Lung (tissue), 11 donors: ENCODE measurements at regions not wholly inside any gene's neighbourhood (a gene's known extent, or its start where the extent isn't known, plus 50 kb on each side); places are given as distances from the start of the nearest gene placed in this dataset.

Source experiments
- ATAC-seq: fragments of 200-7000 bp; cut with Tn5 transposase; one replicate; pipeline ENCODE4 v1.9.1; 2020; ENCODE audit warnings: moderate number of reproducible peaks; ENCODE audit not compliant: insufficient read depth, low FRiP score
- DNase-seq, 3 donors: peaks; one replicate each; pipeline ENCODE4 v3.0.0-alpha.2; 2013 to 2017
- H3K27ac ChIP-seq, 2 donors: one replicate each; pipeline ENCODE4 v1.5.1; 2013; ENCODE audit warnings: mild to moderate bottlenecking in 2 of 2, moderate library complexity in 2 of 2, control low read depth in 1 of 2, inconsistent platforms in 1 of 2, low read depth in 1 of 2, low read length in 1 of 2
- H3K27me3 ChIP-seq, 3 donors: one replicate each; pipeline ENCODE4 v1.5.1; 2013; ENCODE audit warnings: low read length in 2 of 3; ENCODE audit not compliant: control insufficient read depth in 3 of 3, insufficient read depth in 3 of 3
- H3K36me3 ChIP-seq, 4 donors: one replicate each; pipeline ENCODE4 v1.5.1; 2013; ENCODE audit warnings: low read length in 4 of 4, mild to moderate bottlenecking in 1 of 4, moderate library complexity in 1 of 4; ENCODE audit not compliant: control insufficient read depth in 4 of 4, insufficient read depth in 4 of 4
- H3K4me1 ChIP-seq, 5 donors: one replicate each; pipeline ENCODE4 v1.5.1; 2013; ENCODE audit warnings: low read length in 5 of 5, mild to moderate bottlenecking in 2 of 5, moderate library complexity in 1 of 5; ENCODE audit not compliant: control insufficient read depth in 5 of 5, insufficient read depth in 5 of 5
- H3K4me3 ChIP-seq: one replicate; pipeline ENCODE4 v1.5.1; 2013; ENCODE audit warnings: mild to moderate bottlenecking, control low read depth, moderate library complexity
- H3K9ac ChIP-seq, 2 donors: one replicate each; pipeline ENCODE4 v1.5.1; 2013; ENCODE audit warnings: low read length in 2 of 2, control low read depth in 1 of 2; ENCODE audit not compliant: insufficient read depth in 1 of 2
- H3K9me3 ChIP-seq, 4 donors: one replicate each; pipeline ENCODE4 v1.5.1; 2013; ENCODE audit warnings: low read length in 3 of 4, mild to moderate bottlenecking in 1 of 4, moderate library complexity in 1 of 4; ENCODE audit not compliant: control insufficient read depth in 4 of 4, insufficient read depth in 3 of 4
- CTCF ChIP-seq: IDR thresholded peaks from 2 replicates; pipeline ENCODE4 v1.5.1; 2012; ENCODE audit warnings: mild to moderate bottlenecking; ENCODE audit errors: control extremely low read depth, extremely low read depth
- WGBS, 2 donors: extraction: QIAGEN DNeasy Blood & Tissue Kit; methylation state at CpG; one replicate each; pipeline ENCODE4 v1.1.7; 2013; 5-methylcytosine and 5-hydroxymethylcytosine counted together
- donor health status: control.
- donor health status: control.
- donor health status: Bipolar disorder and iron deficiency.
- donor health status: healthy.
- donor health status: DM: yes; HTN: yes; CAD: no.

GRCh38 chr6:122170274-122170673 is 229.2 kb upstream of the HSF2 start:
- H3K4me3 ChIP-seq: no peak overlapping the region
- no peak overlapping the region for H3K27ac ChIP-seq
- no peaks in the 10 kb centered on the region for H3K27me3 ChIP-seq
- ATAC-seq (no peak), DNase-seq (peak in 1 of 3 donors; percentile 22)
- no peaks in the 10 kb centered on the region for H3K4me1 ChIP-seq
- H3K36me3 ChIP-seq: no peaks in the 10 kb centered on the region
- 70 to 82% methylated on average over 2 of the region's 2 CpGs for WGBS, 2 donors
- H3K9ac ChIP-seq: no peak overlapping the region
- H3K9me3 ChIP-seq: no peaks in the 10 kb centered on the region
- no peak for TF ChIP-seq CTCF

GRCh38 chr6:122178988-122179387 is 220.5 kb upstream of the HSF2 start:
- Histone ChIP-seq H3K4me3 (no peak overlapping the region), H3K9ac (no peak overlapping the region), H3K9me3 (no peaks in the 10 kb centered on the region), H3K27me3 (no peaks in the 10 kb centered on the region), H3K36me3 (no peaks in the 10 kb centered on the region), H3K4me1 (no peaks in the 10 kb centered on the region), H3K27ac (no peak overlapping the region)
- ATAC-seq (no peak), DNase-seq (no peak)
- no peak for TF ChIP-seq CTCF
- 73 to 80% methylated on average over 2 of the region's 2 CpGs for WGBS, 2 donors

- Histone ChIP-seq H3K27ac (no peak overlapping the region), H3K4me3 (no peak overlapping the region), H3K4me1 (no peaks in the 10 kb centered on the region), H3K9me3 (no peaks in the 10 kb centered on the region), H3K9ac (no peak overlapping the region), H3K27me3 (no peaks in the 10 kb centered on the region), H3K36me3 (no peaks in the 10 kb centered on the region)
- 33 to 50% methylated on average over 1 of the region's 1 CpG for WGBS, 2 donors
- TF ChIP-seq CTCF: no peak
- ATAC-seq (no peak), DNase-seq (peak; percentile 16 to 53 (median 50))
Observed at GRCh38 chr6:122180132-122180531, 219.3 kb upstream of the HSF2 start.

GRCh38 chr6:122182061-122182460 is 217.4 kb upstream of the HSF2 start:
- Histone ChIP-seq H3K4me3 (no peak overlapping the region), H3K27ac (no peak overlapping the region), H3K27me3 (no peaks in the 10 kb centered on the region), H3K9ac (no peak overlapping the region), H3K9me3 (no peaks in the 10 kb centered on the region), H3K36me3 (no peaks in the 10 kb centered on the region), H3K4me1 (no peaks in the 10 kb centered on the region)
- TF ChIP-seq CTCF: no peak
- 64 to 85% methylated on average over 4 of the region's 4 CpGs for WGBS, 2 donors
- DNase-seq (no peak), ATAC-seq (no peak)
